Lung microvascular endothelial cell (primary cell): ENCODE measurements at regions not wholly inside any gene's neighbourhood (a gene's known extent, or its start where the extent isn't known, plus 50 kb on each side); places are given as distances from the start of the nearest gene placed in this dataset.
"Not testable (repeated sequence)": the region's sequence is repeated elsewhere in the genome, so short reads cannot be mapped to it uniquely, and the experiment has no call there.

Experiments
- DNase-seq, 2 donors: peaks; one replicate each; pipeline versions ENCODE4 v3.0.0 to v3.0.0-alpha.2; 2010; ENCODE audit warnings: low read depth in 2 of 2

DNA sequence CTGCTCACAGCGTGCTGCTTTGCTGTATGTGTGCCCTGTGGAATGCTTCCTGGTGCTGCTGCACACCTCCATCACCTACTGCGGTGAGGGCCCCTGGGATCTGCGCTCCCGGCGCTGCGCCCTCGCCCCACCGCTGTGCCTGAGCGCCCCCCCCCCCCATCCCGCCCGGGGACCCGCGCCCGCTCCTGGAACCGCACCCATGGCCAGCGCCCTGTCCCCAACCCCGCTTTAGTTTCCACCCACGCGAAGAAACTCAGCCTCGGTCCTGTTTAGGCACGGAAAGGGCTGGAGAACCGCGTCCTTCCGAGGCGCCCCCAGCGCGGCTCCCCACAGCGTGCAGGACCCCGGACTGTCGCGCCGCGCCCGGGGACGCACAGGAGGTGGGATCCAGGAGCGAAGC lies 265.5 kb downstream of the POTEB3 start:
- DNase-seq = not testable (repeated sequence)

- not testable (repeated sequence) for DNase-seq
Observed at GRCh38 chr15:21151203-21151966, 285.3 kb upstream of the POTEB2 start.

DNA sequence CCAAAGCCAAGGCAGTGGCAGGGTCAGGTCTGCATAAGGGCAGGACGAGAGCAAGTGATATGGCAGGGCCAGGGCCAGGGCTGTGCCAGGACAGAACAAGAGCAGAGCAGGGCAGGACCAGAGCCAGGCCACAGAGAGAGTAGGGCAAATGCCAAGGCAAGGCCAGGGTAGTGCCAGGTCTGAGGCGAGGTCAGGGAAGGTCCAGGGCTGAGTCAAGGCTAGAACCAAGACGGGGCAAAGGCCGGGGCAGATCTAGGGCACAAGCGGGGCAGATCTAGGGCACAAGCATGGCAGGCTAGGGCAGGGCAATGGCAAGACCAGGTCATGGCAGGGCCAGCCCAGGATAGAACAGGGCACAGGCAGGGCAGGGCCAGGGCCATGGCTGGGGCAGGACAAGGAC lies 282.0 kb upstream of the POTEB2 start:
- DNase-seq = not testable (repeated sequence)

DNA sequence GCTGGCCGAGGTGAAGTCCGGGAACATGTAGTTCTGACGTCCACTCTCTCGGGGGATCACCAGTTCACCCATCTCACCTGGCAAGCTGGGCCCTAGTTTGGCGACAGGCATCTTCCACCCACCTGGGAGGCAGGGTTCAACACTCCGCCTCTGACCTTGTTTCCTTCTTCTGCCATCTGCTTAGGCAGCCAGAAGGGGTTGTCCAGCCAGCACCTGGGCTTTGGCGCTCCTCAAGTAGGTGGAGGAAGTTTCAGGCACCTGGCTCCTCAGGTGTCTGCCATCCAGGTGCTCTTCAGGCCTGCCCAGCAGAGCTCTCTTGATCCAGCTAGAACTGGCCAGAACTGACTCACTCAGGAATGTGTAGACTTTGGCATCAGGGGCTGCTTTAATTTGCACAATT lies 267.8 kb upstream of the POTEB2 start:
- not testable (repeated sequence) for DNase-seq

DNA sequence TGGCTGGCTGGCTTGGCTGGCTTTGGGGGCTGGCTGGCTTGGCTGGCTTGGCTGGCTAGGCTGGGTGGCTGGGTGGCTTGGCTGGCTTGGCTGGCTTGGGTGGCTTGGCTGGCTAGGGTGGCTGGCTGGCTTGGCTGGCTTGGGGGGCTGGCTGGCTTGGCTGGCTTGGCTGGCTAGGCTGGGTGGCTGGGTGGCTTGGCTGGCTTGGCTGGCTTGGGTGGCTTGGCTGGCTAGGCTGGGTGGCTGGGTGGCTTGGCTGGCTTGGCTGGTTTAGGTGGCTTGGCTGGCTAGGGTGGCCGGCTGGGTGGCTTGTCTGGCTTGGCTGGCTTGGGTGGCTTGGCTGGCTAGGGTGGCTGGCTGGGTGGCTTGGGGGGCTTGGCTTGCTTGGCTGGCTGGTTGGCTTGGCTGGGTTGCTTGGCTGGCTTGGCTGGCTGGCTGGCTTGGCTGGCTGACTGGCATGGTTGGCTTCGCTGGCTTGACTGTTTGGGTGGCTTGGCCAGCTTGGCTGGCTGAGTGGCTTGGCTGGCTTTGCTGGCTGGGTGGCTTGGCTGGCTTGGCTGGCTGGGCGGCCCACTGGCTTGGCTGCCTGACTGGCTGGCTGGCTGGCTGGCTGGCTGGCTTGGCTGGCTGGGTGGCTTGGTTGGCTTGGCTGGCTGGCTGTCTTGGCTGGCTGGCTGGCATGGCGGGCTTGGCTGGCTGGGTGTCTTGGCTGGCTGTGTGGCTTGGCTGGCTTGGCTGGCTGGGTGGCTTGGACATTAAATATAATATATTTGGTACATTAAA lies 246.3 kb upstream of the POTEB2 start:
- not testable (repeated sequence) for DNase-seq

DNA sequence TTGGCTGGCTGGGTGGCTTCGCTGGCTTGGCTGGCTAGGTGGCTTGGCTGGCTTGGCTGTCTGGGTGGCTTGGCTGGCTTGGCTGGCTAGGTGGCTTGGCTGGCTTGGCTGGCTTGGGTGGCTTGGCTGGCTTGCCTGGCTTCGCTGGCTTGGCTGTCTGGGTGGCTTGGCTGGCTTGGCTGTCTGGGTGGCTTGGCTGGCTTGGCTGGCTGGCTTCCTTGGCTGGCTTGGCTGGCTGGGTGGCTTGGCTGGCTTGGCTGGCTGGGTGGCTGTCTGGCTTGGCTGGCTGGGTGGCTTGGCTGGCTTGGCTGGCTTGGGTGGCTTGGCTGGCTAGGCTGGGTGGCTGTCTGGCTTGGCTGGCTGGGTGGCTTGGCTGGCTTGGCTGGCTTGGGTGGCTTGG lies 245.7 kb upstream of the POTEB2 start:
- DNase-seq = peak; percentile 1 to 7

GRCh38 chr15:21111172-21111571 lies 245.1 kb upstream of the POTEB2 start:
- DNase-seq = not testable (repeated sequence)

GRCh38 chr15:21110187-21110804 lies 244.2 kb upstream of the POTEB2 start:
- DNase-seq = not testable (repeated sequence)

DNA sequence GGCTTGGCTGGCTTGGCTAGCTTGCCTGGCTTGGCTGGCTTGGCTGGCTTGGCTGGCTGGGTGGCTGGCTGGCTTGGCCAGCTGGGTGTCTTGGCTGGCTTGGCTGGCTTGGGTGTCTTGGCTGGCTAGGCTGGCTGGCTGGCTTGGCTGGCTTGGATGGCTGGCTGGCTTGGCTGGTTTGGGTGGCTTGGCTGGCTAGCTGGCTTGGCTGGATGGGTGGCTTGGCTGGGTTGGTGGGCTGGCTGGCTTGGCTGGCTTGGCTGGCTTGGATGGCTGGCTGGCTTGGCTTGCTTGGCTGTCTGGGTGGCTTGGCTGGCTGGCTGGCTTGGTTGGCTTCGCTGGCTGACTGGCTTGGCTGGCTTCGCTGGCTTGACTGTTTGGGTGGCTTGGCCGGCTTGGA lies 242.3 kb upstream of the POTEB2 start:
- not testable (repeated sequence) for DNase-seq

GRCh38 chr15:21107399-21108381 lies 241.6 kb upstream of the POTEB2 start:
- DNase-seq = not testable (repeated sequence)

DNA sequence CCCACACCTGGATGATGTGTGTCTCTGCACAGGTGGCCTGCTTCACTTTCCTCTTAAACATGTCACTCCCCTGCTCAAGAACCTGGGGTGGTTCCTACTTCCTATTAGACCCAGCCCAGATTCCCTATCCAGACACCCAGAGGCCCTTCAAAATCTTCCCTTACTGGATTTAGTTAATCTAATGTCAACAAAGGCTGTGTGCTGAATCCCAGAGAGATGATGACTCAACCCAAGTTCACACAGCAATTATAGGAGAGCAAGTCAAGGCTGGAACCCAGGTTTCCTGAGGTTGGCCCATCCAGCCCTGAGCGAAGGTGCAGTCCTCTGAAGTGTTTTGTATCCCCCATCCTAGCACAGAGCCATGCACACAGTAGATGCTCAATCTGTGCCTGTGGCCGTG lies 230.5 kb upstream of the POTEB2 start:
- not testable (repeated sequence) for DNase-seq

- DNase-seq = not testable (repeated sequence)
Observed at GRCh38 chr15:21079544-21079943, 213.4 kb upstream of the POTEB2 start.

DNA sequence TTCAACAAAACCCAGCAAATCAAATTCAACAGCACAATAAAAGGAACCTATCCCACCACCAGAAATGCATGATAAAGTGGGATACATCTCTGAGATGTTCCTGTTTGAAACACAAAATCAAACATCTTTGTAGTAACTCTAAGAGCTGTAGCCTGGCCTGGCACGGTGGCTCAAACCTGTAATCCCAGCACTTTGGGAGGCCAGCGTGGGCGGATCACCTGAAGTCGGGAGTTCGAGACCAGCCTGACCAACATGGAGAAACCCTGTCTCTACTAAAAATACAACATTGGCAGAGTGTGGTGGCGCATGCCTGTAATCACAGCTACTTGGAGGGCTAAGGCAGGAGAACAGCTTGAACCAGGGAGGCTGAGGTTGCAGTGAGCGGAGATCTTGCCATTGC lies 202.8 kb upstream of the POTEB2 start:
- not testable (repeated sequence) for DNase-seq

DNA sequence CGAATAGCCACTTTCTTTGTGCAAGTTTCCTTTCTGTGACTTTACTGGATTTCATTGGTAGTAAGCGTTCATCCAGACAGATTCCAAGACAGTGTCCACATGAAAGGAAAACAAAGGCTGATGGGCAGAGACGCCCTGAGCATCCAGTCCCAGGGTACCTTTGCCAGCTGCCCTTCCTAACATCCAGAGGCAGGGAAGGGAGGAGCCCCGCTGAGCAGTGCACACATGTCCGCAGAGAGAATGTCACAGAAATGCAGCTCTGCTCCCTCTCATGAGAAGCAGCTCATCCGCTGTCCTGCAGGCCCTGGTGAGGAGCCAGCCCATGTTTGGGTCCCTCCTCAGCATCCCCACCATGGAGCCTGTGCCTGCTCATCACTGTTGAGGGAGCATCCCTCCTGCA lies 197.4 kb upstream of the POTEB2 start:
- DNase-seq = not testable (repeated sequence)

DNA sequence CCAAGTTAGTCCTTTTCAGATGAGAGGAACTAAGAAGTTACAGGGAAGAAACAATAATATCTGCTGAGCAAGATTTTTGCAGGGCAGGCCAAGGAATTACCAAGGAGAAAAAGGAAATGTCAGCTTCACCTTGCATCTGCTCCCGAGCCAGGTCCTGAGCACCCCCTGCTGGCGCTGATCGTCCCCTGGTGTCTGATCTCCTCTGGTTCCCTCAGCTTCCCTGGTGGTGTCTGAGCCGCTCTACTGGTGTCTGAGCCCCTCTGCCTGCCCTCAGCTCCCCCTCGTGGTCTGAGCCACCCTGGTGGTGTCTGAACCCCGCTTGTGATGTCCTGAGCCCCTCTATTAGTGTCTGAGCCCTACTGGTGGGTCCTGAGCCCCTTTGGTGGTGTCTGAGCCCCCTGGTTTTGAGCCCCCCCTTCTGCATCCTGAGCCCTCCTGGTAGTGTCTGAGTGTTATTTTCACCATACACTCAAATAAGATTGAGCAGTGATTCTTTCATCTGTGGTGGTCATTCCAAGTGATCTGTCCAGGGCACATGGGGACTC lies 196.6 kb upstream of the POTEB2 start:
- not testable (repeated sequence) for DNase-seq

- not testable (repeated sequence) for DNase-seq
Observed at GRCh38 chr15:21051866-21052265, 185.8 kb upstream of the POTEB2 start.

GRCh38 chr15:21031703-21032102 lies 165.6 kb upstream of the POTEB2 start:
- not testable (repeated sequence) for DNase-seq

DNA sequence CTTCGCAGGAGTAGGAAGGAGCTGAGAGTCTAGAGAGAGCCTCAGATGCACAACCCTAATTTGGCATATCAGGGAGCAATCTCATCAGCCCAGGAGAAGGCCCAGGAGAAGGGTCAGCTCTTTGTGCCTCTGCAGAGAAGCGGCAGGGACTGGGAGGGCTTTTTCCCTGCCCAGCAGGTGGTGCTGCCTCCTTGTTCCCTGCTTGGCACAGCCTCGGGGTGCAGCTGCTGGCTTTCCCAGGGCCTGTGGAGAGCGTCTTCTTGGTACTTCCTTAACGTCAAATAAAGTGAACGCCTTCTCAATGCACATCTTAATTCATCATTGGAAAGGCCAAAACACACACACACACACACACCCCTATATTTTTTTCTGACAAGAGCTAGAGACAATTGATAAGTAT lies 162.9 kb upstream of the POTEB2 start:
- not testable (repeated sequence) for DNase-seq

GRCh38 chr15:21027942-21028341 lies 161.8 kb upstream of the POTEB2 start:
- DNase-seq = not testable (repeated sequence)

GRCh38 chr15:21026848-21027247 lies 160.7 kb upstream of the POTEB2 start:
- not testable (repeated sequence) for DNase-seq
